DND-41 (cell line): ENCODE measurements at regions not wholly inside any gene's neighbourhood (a gene's known extent, or its start where the extent isn't known, plus 50 kb on each side); places are given as distances from the start of the nearest gene placed in this dataset.

Source experiments
- ATAC-seq: fragments of 200-7000 bp; cut with Tn5 transposase; 3 replicates; pipeline ENCODE4 v1.9.1; 2021; ENCODE audit warnings: low read depth; ENCODE audit not compliant: insufficient read depth
- DNase-seq: peaks from one replicate; pipeline ENCODE4 v3.0.0-alpha.2; 2020
- H2AFZ ChIP-seq: 2 replicates; pipeline ENCODE4 v1.6.0; 2012; ENCODE audit warnings: low read depth, low read length
- H3K27ac ChIP-seq: 2 replicates; pipeline ENCODE4 v1.5.1; 2012; ENCODE audit warnings: low read length, inconsistent platforms
- H3K27me3 ChIP-seq: fragments of 200-600 bp; sonication (generic); 2 replicates; pipeline ENCODE4 v1.6.0; 2012; ENCODE audit warnings: low read length, mild to moderate bottlenecking, inconsistent platforms; ENCODE audit not compliant: insufficient read depth, poor library complexity
- H3K36me3 ChIP-seq: 2 replicates; pipeline ENCODE4 v1.5.1; 2012; ENCODE audit warnings: low read length, inconsistent platforms; ENCODE audit not compliant: insufficient read depth
- H3K4me1 ChIP-seq: 2 replicates; pipeline ENCODE4 v1.5.1; 2012; ENCODE audit warnings: mild to moderate bottlenecking, low read length; ENCODE audit not compliant: insufficient read depth
- H3K4me2 ChIP-seq: 2 replicates; pipeline ENCODE4 v1.6.0; 2012; ENCODE audit warnings: mild to moderate bottlenecking, moderate library complexity, low read length, inconsistent platforms; ENCODE audit not compliant: insufficient read depth
- H3K4me3 ChIP-seq, 2 experiments: fragments of 200-600 bp in 1 of 2; shearing (Covaris generic) in 1 of 2; 2 replicates each; pipeline ENCODE4 v1.5.1; 2012 to 2016; ENCODE audit warnings: inconsistent platforms in 2 of 2, low read length in 2 of 2, mild to moderate bottlenecking in 2 of 2, low read depth in 1 of 2, moderate library complexity in 1 of 2
- H3K79me2 ChIP-seq: 2 replicates; pipeline ENCODE4 v1.6.0; 2012; ENCODE audit warnings: low read length, inconsistent platforms; ENCODE audit not compliant: insufficient read depth
- H3K9ac ChIP-seq: 2 replicates; pipeline ENCODE4 v1.6.0; 2012; ENCODE audit warnings: low read depth, mild to moderate bottlenecking, inconsistent platforms, low read length, moderate library complexity
- H3K9me3 ChIP-seq: 2 replicates; pipeline ENCODE4 v1.5.1; 2012; ENCODE audit warnings: low read length, moderate library complexity, mild to moderate bottlenecking, inconsistent platforms; ENCODE audit not compliant: insufficient read depth, severe bottlenecking
- H4K20me1 ChIP-seq: 2 replicates; pipeline ENCODE4 v1.6.0; 2012; ENCODE audit warnings: low read length; ENCODE audit not compliant: insufficient read depth
- CTCF ChIP-seq: IDR thresholded peaks from 2 replicates; pipeline ENCODE4 v1.5.1; 2012; ENCODE audit warnings: borderline replicate concordance, low read length, moderate library complexity, mild to moderate bottlenecking; ENCODE audit not compliant: poor library complexity, severe bottlenecking; ENCODE audit errors: extremely low read depth
- EZH2 ChIP-seq: IDR thresholded peaks from 3 replicates; pipeline ENCODE4 v1.6.1; 2012; ENCODE audit warnings: borderline replicate concordance, low read depth, mild to moderate bottlenecking, moderate library complexity, low read length, inconsistent platforms; ENCODE audit not compliant: severe bottlenecking

GRCh38 chr16:25413133-25413532, 155.5 kb upstream of the ZKSCAN2 start:
- Histone ChIP-seq H3K9me3 (no peaks in the 10 kb centered on the region), H3K4me2 (no peak overlapping the region)
- no peak for ATAC-seq

GRCh38 chr16:25411396-25412081, 153.9 kb upstream of the ZKSCAN2 start:
- H3K4me1 ChIP-seq = no peaks in the 10 kb centered on the region
- no peaks in the 10 kb centered on the region for H3K27me3 ChIP-seq
- no peak for TF ChIP-seq CTCF
- ATAC-seq = no peak
- DNase-seq = no peak
- H3K9me3 ChIP-seq = no peaks in the 10 kb centered on the region
- H3K9ac ChIP-seq = no peak overlapping the region
- H4K20me1 ChIP-seq = no peaks in the 10 kb centered on the region
- H3K27ac ChIP-seq = no peak overlapping the region
- H3K4me3 ChIP-seq = no peak overlapping the region
- no peak overlapping the region for H3K4me2 ChIP-seq
- no peak overlapping the region for H2AFZ ChIP-seq
- H3K36me3 ChIP-seq = no peaks in the 10 kb centered on the region
- H3K79me2 ChIP-seq = no peaks in the 10 kb centered on the region

More at GRCh38 chr16:25413133-25413532, 155.5 kb upstream of the ZKSCAN2 start:
- Histone ChIP-seq H4K20me1 (no peaks in the 10 kb centered on the region), H3K79me2 (no peaks in the 10 kb centered on the region), H3K27ac (no peak overlapping the region), H3K9ac (no peak overlapping the region), H3K36me3 (no peaks in the 10 kb centered on the region), H3K4me3 (no peak overlapping the region), H3K4me1 (no peaks in the 10 kb centered on the region), H2AFZ (no peak overlapping the region), H3K27me3 (no peaks in the 10 kb centered on the region)
- DNase-seq = no peak
- TF ChIP-seq EZH2 (no peak), CTCF (no peak)

- no peaks in the 10 kb centered on the region for H3K4me1 ChIP-seq
- no peaks in the 10 kb centered on the region for H3K79me2 ChIP-seq
- no peak overlapping the region for H3K27ac ChIP-seq
- TF ChIP-seq CTCF (no peak), EZH2 (no peak)
- H3K9ac ChIP-seq = no peak overlapping the region
- no peak overlapping the region for H3K4me2 ChIP-seq
- no peak overlapping the region for H3K4me3 ChIP-seq
- no peak overlapping the region for H2AFZ ChIP-seq
- H3K36me3 ChIP-seq = no peaks in the 10 kb centered on the region
- H3K27me3 ChIP-seq = no peaks in the 10 kb centered on the region
- no peaks in the 10 kb centered on the region for H3K9me3 ChIP-seq
- DNase-seq = no peak
- no peak for ATAC-seq
- no peaks in the 10 kb centered on the region for H4K20me1 ChIP-seq
These were observed 146.2 kb upstream of the ZKSCAN2 start for GRCh38 chr16:25403852-25404251.

GRCh38 chr16:25395528-25395927, 137.9 kb upstream of the ZKSCAN2 start:
- H3K4me1 ChIP-seq = no peaks in the 10 kb centered on the region
- no peaks in the 10 kb centered on the region for H4K20me1 ChIP-seq
- H3K9ac ChIP-seq = no peak overlapping the region
- DNase-seq (no peak), ATAC-seq (no peak)
- H3K27me3 ChIP-seq = no peaks in the 10 kb centered on the region
- no peaks in the 10 kb centered on the region for H3K79me2 ChIP-seq
- no peaks in the 10 kb centered on the region for H3K9me3 ChIP-seq
- no peaks in the 10 kb centered on the region for H3K36me3 ChIP-seq
- no peak overlapping the region for H3K27ac ChIP-seq
- H3K4me3 ChIP-seq = no peak overlapping the region
- no peak overlapping the region for H3K4me2 ChIP-seq
- no peak overlapping the region for H2AFZ ChIP-seq
- TF ChIP-seq EZH2 (no peak), CTCF (no peak)
